GM04503 (cell line): ENCODE measurements at regions not wholly inside any gene's neighbourhood (a gene's known extent, or its start where the extent isn't known, plus 50 kb on each side); places are given as distances from the start of the nearest gene placed in this dataset.
A peak's percentile ranks its signal among the peaks of the same experiment; 100 is the strongest.
"Not testable (repeated sequence)": the region's sequence is repeated elsewhere in the genome, so short reads cannot be mapped to it uniquely, and the experiment has no call there.

Source experiments
- DNase-seq: peaks from one replicate; pipeline ENCODE4 v3.0.0-alpha.2; 2012; ENCODE audit warnings: low read depth

DNA sequence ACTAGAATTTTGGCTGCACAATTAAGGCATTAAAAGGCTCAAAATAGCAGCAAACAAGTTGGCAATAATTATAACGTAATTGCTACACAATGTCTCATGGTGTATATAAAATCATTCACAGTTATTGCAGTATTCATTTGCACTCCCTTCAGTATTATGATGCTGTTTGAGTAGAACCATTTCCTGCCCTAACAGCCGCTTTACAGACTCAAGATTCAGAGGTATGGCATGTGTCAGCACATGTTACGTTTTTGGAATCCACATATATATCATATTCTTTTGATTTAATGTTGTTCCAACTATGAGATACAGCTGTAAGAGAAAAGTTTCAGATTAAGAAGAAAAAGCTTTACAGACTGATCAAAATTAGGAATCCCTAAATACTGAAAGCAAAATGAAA is 56.3 kb upstream of the NCKAP5 start:
- DNase-seq = no peak

GRCh38 chr2:133627741-133628140 is 59.5 kb upstream of the NCKAP5 start:
- DNase-seq = no peak

GRCh38 chr2:133633309-133633708 is 65.0 kb upstream of the NCKAP5 start:
- no peak for DNase-seq

- DNase-seq = peak; percentile 40
These were observed 65.7 kb upstream of the NCKAP5 start for GRCh38 chr2:133633881-133634409.

DNA sequence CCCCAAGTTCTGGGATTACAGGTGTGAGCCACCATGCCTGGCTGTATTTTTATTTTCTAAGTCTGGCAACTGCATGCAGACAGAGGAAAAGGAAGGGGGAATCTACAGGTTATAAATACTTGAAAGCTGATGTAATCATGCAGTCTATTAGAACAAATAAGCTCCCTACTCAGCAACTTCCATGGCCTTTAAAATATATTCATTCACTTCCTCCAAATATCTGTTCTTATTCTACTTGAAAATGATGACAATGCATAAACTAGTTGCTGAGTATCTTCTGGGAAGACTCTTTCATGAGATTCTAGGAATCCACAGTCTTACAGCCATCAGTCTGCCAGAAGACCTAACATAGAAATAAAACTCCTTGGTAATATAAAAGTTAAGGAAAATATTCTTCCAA is 66.9 kb upstream of the NCKAP5 start:
- no peak for DNase-seq

GRCh38 chr2:133636287-133636686 is 68.0 kb upstream of the NCKAP5 start:
- no peak for DNase-seq

DNA sequence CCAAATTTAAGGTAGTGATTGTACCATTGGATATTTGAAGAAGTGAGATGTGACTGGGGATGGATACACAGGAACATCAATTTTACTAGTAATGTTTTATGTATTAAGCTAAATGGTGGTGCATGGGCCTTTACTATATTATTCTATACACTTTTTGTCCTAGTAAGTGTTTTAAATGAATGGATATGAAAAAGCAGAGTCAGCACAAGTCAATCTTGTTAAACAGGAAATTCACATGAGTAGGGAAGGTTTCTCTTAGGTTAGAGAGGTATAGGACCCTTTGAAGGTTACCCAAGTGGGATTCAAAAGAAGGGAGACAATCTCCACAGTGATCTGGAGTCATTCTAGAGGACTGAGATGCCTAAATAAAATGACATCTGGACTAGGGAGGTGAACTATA is 71.8 kb upstream of the NCKAP5 start:
- no peak for DNase-seq

DNA sequence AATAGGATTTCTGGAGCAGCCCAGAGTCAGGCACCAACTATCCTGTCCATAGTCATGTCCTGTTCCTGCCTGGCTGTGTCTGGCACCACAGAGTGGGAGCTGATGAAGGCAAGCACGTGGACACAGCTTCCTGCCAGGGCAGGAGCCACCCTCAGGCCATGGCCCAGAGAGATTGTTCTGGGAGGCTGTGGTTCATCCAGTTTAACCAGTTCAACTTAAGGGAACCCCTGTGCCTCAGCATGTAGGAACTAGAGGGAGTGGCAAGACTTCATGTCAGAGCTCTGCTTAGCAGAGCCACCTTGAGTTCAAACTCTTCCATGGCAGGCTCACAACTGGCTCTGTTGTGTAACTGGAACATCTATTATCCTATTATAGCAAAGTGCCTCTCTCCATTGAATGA is 73.2 kb upstream of the NCKAP5 start:
- DNase-seq = no peak

DNA sequence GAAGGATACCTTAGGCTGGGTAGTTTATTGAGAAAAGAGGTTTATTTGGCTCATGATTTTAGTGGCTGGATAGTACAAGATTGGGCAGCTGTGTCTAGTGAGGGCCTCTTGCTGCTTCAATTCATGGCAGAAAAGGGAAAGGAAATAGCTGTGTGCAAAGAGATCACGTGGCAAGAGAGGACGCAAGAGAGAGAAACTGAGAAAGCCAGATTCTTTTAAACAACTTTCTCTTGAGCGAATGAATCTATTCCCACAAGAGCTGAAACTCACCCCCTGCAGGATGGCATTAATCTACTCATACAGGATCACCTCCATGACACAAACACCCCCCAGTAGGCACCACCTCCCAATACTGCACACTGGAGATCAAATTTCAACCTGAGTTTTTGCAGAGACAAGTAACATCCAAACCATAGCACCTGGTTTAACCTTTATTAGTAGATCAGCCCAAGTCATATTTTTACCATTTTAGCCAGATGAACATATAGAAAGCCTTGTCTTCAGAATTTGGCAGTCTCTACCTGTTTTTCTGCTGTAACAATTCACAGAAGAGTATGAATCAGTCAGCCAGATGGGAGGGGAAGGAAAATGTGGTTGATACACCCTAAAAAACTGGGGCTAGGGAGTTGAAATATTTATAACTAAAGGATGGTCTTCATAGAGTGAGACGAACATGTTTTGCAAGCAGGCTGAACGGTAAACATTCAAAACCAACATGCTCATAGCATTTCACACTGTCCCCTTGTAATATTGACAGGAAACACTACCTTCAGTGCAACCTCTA is 73.9 kb upstream of the NCKAP5 start:
- no peak for DNase-seq

DNA sequence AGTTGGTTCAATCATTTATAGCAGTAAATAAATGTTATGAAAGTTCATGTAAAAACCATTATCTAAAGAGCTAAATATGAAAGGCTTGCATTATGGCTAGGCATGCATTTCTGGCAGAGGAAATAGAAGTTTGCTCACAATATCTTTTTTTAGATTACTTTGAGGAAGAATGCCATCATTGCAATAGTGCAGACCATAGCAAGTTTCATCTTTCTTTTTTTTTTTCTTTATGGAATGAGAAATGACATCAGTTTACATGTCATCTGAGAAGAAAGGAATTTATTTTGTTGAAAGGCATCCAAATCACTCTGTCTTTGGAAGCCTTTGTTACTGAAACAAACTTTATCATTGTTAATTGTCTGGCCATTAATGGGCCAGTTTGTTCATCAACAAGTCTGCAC is 74.5 kb upstream of the NCKAP5 start:
- DNase-seq = peak; percentile 38

DNA sequence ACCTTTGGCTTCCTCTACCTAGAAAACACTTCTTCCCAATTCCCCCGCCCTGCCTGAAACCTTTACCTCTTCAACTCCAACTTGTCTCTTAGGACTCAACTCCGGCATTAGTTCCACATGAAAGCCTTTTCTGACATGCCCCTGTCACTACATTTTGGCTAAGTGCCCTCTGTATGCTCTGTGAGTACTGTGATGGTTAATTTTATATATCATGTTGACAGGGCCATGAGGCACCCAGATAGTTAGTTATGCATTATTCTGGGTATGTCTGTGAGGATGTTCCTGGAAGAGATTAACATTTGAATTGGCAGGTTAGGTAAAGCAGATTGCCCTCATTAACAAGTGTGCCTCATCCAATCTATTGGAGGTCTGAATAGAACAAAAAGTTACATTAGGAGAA is 75.6 kb upstream of the NCKAP5 start:
- DNase-seq = no peak

GRCh38 chr2:133644846-133645245 is 76.6 kb upstream of the NCKAP5 start:
- DNase-seq = no peak

DNA sequence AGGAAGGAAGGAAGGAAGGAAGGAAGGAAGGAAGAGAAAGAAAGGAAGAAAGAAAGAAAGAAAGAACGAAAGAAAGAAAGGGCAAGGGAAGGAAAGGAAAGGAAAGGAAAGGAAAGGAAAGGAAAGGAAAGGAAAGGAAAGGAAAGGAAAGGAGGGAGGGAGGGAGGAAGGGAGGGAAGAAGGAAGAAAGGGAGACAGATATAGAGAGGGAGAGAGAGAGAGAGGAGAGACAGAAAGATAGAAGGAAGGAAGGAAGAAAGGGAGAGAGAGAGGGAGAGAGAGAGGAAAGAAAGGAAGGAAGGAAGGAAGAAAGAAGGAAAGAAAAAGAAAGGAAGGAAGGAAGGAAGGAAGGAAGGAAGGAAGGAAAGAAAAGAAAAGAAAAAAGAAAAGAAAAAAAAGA is 79.1 kb upstream of the NCKAP5 start:
- DNase-seq = not testable (repeated sequence)

DNA sequence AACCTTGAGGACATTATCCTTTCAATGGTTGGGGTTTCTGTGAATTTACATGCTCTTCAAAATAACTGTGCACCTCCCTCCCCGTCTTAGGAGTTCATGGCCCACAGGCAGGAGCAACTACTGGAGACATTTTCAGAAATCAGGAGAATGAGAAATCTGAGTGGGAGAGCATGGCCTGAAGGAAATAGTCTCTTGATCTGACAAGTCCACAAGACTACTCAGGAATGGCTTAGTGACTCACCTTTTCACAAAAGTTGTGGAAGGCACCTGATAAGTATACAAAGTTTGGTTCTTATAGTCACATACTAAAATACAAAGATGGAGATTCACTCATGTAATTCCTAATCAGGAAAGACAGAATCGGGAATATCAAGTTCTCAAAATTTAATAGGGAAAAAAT is 83.6 kb upstream of the NCKAP5 start:
- no peak for DNase-seq

DNA sequence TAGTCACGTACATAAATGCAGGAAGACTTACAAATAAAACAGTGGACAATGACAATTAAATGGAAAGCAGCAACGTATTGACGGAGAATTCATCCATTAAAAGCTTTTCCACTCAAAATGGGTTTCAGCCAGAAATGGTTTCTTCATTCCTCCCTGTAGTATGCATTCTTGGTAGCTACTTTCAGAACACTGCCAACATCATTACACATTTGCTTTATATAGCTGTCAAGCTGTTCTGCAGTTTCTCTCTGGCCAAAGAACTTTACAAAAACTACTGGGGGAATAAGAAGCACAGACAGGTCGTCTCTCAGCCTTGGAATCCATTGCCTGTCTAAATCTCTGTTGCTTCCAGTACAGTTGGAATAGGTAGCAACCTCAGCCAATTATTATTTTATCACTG is 84.1 kb upstream of the NCKAP5 start:
- no peak for DNase-seq

GRCh38 chr2:133653056-133653455 is 84.8 kb upstream of the NCKAP5 start:
- no peak for DNase-seq

DNA sequence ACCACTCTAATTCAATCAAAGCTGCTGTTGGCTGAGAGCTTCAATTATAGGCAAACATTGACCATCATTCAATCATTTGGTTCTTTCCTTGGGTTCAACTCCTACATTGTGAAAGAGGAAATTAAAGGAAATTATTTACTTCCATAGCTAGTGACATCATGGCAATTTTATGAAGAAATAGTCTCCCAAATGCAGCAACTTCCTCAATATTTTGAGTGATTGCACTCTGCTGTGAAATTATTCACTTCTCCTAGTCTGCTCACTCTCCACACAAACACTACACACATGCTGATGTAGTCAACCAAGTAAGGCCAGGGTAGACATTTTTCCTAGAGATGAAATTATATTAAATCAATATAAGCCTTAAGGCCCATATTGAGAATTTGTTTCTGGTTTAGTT is 86.7 kb upstream of the NCKAP5 start:
- no peak for DNase-seq

DNA sequence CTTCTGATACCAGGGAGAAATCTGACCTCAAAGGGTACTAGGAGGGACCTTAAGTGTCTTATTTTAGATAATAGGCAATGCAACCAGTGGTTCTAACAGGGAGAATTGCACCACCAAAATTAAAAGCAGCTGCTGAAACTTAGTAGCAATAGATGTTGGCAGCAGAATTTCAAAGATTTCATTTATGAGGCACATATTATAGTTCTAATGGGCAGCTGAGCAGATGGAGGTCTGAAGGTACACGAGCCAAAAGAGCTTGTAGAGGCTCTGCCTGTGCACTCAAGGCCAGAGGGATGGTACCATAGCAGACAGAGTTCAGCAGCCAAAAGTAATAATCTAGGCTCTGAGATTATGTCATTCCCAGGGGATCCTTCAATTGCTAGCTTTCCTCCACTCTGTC is 87.3 kb upstream of the NCKAP5 start:
- no peak for DNase-seq

GRCh38 chr2:133657591-133657990 is 89.3 kb upstream of the NCKAP5 start:
- no peak for DNase-seq

GRCh38 chr2:133658020-133658903 is 90.0 kb upstream of the NCKAP5 start:
- DNase-seq = no peak

GRCh38 chr2:133660510-133660909 is 92.2 kb upstream of the NCKAP5 start:
- DNase-seq = no peak

DNA sequence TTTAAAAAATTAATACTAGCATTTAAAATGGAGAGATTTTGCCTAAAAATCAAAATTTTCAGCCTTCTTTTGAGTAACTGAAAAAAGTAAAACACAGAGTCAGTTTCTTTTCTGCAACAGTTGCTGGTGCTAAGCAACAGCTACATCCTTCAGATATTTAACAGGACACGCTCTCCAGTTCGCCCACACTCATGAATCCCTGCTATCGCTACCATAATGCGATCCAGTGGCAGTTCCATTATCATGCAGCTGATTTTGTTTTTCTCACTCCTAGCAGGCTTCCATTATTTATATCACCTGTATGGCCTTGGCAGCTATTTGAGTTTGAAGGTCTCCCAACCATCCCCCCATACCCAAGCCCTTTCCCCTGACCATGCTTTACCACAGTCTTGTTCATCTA is 93.1 kb upstream of the NCKAP5 start:
- DNase-seq = no peak

- no peak for DNase-seq
These were observed 98.4 kb upstream of the NCKAP5 start for GRCh38 chr2:133666621-133667020.
